HG03159 (cell line): ENCODE measurements at regions not wholly inside any gene's neighbourhood (a gene's known extent, or its start where the extent isn't known, plus 50 kb on each side); places are given as distances from the start of the nearest gene placed in this dataset.

Experiments
- ATAC-seq: cut with Tn5 transposase; IDR thresholded peaks from one replicate; pipeline ENCODE4 v1.9.1; 2021; ENCODE audit warnings: mild to moderate bottlenecking, moderate library complexity; ENCODE audit not compliant: unreplicated experiment

DNA sequence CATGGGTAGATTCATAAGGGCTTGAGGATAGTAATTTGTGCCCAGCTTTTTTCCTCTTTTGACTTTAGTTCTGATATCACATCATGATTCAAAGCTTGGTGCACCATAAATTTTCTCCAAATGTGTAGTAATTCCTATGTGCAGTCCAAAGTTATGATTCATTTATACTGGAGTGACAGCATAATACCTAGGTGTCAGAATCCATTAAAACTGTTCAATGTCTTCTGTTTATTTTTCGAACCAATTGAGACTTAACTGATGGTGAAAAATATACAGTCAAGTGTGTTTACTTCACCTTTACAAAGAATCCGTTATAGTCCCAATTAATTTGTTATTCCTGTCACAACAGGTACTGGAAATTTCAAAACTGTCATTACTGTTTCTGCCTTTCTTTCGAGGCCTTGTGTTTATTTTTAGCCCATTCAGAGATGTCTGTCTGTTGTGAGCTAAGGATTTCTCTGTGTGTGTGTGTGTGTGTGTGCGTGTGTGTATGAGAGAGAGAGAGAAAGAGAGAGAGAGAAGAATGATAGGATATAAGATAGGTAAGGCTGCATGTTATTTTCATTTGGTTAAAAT lies 389.7 kb upstream of the ATP5MC3 start:
- no peak for ATAC-seq

DNA sequence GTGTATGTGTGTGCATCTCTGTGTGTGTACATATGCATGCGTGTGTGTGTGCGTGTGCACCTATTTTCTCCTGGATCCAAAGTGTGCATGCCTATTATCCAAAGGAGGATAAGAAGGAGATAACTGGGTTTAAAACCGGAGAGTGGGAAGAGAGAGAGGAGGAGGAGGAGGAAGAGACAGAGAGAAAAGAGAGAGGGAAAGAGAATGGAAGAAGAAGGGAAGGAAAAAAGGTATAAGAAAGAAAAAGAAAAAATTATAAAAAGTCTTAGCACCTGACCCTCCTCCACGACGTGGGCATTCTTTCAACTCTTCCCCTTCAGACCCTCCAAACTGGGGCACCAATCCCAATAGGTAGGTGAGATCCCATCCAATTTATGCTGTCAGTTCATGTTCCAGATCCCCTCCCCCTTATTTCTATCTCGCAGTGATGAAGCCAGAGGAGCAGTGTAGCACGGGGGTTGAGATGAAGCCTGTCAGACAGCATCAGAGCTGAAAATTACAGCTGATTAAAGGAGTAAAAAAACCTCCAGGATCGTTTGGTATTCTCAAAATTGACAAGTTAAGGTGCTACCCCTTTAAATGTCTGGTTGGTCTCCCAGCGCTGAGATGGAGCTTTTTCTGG lies 386.7 kb upstream of the ATP5MC3 start:
- ATAC-seq, result no peak

DNA sequence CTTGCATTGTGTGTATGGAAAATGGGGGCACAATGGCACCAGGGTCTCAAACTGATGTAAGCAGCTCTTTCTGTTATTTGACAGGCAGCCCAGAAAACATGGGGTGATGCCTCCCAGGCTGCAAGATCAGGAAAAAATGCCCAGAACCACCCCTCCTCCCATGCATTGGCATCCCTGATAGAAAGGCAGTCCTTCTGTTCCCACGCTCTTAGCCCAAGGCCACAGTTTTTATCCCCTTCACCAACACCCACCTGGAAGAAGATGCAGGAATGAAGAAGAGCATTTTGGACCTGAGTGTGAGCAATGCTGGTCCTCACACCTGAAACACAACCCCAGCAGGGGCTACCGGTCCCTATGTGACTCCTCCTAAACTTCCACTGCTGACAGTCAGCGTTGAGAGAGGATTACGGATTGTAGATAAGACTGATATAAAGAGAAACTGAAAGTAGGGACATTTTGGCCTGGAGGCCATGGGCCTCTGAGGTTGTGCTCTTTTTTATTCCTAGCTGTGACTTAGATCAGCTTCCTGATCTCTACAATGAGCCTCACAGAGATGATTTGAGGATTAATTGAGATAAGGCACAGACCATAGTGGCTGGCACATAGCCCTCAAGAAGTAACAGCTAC lies 386.0 kb upstream of the ATP5MC3 start:
- no peak for ATAC-seq

DNA sequence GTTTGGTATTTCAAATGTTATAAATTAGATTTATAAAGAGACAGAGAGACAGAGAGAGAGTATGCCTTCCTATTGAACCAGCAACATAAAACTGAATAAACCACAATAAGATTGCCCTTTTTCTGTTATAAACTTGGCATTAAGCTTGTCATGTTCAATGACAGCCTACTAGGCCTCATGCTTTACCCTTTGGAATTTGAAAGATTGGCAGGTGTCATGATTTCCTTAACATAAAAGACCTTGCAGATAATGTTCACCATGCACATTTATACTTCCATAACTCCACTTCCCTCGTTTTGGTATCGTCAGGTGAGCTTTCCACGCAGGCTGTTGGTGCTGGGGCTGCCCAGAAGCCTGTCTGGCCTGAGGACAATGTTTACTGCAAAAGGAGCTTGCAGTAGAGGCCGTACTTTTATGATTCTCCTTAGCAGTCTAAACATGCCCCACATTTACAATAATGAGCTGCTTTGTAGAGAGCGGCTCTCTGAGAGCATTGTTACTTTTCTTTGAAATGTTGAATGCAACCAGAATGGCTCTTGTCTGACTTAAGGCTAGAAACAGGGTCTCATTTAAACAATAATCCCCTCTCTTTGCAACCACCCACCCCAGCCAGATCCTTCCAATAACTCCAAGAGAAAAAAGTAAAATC lies 379.1 kb upstream of the ATP5MC3 start:
- no peak for ATAC-seq

DNA sequence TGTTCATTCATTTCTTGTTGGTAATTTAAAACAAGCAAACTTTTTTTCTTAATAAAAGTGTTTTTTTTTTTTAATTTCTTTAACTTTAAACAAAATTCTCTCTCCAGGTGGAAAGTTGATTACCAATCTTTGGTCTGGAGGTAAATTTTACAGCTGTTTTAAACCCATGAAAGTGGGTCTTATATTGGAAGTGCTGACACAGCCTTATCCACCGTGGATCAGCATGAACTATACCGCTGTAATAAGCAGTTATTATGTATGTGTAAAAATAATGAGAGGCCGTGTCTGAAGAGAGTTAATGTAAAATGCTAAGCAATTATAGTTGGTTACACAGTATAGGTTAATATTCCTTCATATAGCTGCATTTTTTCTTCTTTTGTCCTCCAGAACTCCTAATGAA lies 378.1 kb upstream of the ATP5MC3 start:
- ATAC-seq, result no peak

DNA sequence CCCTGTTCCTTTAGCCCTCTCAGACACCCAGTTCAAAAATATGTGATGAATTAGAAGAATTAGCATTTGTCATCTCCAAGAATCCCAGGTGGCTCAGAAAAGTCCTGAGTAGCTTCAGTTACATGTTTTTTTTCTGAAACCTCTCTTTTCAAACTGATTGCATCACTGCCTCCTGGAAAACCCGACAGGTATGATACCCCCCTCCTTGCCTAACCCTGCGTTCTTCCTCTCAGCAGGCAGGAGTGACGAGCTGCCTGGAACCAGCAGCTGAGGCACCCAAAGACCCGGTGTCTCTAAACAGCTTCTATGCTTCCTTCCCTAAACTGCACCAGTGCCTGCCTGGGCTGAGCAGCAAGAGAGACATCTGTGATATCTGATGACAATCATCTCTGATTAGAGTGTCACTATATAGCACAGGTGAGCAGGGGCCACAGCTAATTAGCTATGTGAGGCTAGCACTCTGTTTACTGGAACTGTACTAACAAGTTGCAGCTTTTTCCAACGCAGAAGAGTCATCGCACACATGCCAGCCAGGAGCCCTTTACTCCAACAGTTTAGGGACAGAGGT lies 376.4 kb upstream of the ATP5MC3 start:
- ATAC-seq, result no peak

DNA sequence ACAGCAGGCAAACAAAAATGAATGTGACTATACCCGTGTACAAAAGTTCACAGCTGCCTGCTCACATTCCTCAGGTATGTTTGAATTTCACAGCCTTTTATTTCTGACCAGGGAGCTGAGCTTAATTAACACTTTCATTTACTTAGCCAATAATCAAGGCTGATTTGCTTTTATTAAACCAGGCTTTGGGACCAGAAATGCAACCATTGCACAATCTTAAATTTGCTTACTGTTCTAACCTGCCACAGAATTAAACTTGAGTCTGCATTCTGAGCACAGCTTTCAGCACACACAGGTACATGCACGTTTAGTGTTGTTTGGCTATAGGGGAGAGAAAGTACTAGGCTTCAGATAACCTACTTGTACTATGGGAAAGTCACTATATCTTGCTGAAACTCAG lies 372.4 kb upstream of the ATP5MC3 start:
- no peak for ATAC-seq

DNA sequence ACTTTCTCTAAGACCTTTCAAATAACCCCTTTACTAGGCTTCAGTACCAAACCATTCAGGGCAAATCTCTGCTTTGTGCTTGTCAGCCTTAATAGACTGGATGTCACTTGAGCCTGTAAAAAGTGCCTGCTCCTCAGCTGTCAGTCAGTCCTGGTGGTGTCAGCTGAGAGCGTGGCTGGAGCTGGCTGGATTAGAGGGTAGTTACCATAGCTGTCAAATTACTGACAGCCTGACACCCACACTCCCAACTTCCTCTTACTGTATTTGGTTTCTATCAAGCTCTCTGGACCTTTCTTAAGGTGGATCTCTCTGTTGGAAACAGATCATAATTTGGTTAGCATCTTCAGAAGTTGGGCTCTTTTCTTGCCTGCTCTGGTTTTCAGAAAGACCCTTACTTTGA lies 371.4 kb upstream of the ATP5MC3 start:
- ATAC-seq, result no peak

DNA sequence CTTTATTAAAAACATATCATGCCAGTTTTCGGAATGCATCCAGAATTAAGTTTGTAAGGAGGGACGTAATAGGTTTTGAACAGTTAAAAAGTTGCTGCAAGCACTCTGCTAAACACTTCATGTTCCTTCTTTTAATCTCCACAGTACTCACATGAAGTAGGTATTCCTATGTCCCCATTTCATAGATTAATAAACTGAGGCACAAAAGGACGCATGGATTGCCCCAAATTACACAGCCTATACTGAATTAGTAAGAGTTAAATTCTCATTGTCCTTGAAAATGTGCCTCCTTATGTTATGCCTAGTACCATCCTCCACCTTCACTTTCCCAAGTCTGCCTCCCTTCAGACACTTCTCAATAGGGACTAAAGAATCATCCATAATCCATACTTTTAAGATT lies 358.9 kb upstream of the ATP5MC3 start:
- no peak for ATAC-seq

DNA sequence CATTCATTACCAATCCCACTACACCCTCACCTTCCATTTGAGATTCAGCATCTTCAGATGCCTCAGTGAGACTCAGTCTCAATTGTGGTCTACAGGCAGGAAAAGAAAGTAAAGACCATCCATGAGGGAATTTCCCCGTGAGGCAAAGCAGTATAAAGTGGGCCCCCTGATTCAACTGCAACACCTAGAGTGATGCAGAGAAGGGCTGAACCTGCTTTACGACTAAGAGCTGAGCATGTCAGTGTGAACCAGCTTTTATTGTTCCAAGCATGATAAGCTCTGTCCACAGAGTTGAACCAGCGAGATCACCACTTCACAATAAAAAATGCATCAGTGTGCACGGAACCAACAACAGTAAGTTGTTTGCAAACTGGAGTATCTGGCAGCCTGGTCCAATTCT lies 357.6 kb upstream of the ATP5MC3 start:
- no peak for ATAC-seq

DNA sequence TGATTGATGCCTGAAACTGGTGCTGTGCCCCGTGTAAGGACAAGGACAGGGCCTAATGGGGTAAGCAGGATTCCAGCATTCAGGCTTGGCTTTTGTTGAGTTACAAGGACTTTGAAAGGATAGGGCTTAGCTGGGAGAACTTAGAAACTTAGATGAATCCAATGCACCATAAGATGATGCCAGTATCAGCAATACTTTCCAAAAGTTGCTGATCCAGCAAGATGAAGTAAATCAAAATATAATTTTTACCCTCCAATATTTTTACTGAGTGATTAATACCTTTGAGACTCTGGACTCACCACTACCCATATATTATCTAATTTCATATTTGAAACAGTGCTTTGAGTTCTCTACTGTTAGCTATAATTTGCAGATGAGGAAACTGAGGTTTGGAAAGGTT lies 354.5 kb upstream of the ATP5MC3 start:
- ATAC-seq, result no peak

DNA sequence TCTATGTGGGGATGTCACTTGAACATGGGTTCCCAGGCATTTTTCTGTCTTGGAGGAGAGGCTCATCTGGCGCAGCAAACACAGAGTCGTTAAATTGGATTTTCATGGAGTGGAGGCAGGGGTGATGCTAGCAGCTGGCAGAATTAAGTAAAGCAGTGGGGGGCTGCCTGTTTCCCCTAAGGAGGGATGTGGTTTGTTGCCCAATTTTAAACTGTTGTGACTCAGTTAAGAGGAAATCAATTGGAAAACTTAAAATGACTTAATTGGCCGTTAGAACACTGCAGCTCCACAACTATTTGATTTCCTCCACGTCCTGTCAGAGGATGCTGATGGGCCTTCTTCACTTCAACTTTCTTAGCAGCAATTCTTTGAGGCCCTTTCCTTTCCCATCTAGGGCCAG lies 354.1 kb upstream of the ATP5MC3 start:
- no peak for ATAC-seq

DNA sequence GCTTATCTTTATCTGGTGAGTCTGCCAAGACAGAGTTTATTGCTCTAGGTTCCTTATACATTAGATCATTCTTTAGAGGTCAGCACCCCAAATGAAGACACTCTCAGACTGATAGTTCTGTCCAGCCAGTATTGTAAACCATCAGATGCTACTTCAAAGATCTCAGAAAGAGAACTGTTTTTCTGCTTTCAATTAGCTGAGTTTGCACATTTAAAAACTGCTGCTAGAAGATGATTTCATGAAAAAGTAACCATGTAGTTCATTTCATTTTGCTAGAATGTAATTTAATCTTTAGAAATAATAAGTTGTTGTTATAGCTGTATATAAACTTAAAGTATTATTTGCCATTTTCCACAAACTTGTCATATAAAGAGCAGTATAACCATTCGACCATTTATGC lies 344.5 kb upstream of the ATP5MC3 start:
- no peak for ATAC-seq

DNA sequence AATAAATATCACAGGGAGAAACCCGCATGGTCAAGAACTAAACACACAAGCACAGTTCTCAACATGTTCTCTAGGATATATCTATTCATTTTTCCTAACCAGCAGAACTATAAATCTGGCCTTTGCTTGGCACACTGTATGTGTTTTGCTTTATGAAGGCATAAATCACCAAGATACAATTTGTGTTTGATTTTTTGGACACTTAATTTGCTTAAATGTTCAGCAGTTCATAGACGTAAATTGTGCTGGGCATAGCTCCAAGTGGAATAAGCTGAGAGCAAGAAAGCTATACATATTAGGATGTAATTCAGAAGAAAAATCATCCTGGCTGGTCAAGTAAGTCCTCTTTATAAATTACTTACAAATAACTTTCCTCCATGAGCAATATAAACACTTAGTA lies 341.5 kb upstream of the ATP5MC3 start:
- ATAC-seq, result no peak

DNA sequence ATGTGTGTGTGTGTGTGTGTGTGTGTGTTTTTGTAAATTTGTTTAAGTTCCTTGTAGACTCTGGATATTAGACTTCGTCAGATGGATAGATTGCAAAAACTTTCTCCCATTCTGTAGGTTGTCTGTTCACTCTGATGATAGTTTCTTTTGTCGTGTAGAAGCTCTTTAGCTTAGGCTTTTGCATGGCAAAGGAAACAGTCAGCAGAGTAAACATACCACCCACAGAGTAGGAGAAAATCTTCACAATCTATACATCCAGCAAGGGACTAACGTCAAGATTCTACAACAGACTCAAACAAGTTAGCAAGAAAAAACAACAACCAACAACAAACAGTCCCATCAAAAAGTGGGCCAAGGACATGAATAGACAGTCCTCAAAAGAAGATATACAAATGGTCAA lies 336.7 kb upstream of the ATP5MC3 start:
- no peak for ATAC-seq

DNA sequence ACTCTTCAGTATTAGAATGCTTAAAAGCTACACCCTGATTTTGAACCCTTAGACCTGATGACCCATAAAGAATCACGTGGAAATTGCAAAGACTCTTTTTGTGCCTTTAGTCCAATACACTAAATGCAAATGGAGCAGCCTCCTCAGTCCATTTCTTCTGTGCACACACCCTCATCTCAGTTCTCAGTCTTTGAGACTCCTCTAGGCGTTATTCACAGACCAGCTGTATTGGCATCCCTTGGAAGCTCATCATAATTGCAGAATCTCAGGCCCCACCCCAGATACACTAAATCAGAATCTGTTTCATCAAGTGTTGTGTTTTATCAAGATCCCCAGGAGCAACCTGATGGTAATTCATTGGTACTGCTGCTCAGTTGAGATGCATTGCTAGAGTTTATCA lies 335.0 kb upstream of the ATP5MC3 start:
- no peak for ATAC-seq

DNA sequence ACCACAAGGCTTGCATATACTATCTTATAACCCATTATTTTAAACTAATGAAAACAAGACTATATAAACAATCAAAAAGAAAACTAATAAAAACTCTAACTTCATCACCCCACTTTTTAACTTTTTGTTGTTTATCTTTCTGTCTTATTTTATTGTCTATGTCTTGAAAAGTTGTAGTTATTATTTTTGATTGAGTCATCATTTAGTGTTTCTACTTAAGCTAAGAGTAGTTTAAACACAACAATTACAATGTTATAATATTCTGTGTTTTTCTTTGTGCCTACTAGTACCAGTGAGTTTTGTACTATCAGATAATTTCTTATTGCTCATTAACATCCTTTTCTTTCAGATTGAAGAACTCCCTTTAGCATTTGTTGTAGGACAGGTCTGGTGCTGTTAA lies 318.7 kb upstream of the ATP5MC3 start:
- ATAC-seq, result no peak

DNA sequence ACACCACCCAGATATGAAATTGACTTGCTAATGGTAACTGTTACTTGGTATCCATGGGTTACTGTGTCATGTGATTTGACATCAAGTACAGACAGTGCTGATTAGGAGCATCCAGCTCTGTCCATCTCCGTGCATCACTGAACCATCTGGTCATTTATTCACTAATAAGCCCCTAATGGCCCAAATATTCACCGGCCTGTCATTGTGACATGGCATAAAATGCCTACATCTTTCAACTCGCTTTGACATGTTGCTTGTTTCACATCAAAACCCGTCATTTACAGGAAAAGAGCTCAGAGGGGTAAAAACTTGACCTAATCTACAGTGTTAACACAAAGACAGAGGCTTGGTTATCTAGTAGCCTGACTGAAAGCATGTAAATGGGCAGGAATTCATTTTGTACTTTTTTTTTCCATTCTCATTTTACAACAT lies 308.9 kb upstream of the ATP5MC3 start:
- ATAC-seq, result no peak

DNA sequence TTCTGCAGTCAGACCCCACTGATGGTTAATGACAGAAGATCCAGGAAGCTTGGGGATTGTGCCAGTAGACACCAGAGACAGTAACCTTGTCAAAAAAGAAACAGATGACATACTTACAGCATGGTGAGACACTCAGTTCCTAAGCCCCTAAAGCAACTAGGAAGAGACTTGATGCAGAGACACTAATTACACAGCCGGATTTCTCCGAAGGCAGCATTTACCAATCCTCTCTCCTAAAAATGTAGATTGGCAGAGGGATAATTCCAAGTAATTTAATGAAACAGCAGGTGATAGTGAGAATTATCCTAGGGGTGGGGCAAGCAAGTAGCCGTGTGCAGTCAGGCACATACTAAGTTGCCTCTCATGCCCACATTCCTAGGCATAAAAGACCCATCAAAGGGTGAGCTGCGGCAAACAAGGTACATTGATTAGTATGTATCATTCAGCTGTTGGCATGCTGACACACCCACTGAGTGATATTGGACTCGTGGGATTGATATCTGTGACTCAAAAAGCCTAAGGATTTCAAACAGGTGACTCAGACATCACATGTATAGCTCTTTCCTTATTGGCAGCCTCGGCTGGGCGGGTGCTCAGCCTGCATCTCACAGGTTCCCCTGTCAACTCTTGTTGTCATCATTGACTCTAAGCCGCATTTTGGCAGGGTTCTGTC lies 296.7 kb upstream of the ATP5MC3 start:
- ATAC-seq, result no peak

DNA sequence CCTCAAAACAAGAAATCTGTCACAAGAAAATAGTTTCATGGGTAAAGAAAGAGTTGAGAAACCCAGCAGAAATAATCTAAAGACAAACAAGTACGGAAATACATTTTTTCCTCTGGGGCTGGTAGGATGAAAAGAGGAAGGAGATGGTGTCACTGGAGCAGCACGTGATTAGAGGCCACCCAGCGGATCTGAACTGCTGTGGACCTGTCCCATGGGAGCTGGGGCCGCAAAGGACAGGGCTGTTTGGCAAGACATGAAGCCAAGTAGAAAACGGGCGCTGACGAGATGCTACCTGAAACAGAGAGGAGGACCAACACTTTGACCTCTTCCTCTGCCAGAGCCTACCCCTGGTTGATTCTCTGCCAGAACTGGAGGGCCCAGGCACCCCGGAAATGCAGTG lies 295.4 kb upstream of the ATP5MC3 start:
- no peak for ATAC-seq

DNA sequence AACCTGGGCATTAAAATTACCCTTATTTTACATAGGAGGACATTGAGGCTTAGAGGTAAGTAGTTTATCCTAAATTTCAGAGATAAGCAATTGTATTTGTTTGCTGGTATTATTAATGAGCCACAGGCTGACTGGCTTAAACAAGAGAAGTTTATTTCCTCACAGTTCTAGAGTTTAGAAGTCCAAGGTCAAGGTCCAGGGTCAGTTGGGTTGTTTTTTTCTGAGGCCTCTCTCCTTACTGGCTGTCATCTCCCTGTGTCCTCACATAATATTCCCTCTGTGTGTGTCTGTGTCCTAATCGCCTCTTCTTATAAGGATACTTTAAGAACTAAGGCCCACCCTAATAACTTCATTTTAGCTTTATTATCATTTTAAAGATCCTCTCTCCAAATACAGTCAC lies 294.9 kb upstream of the ATP5MC3 start:
- ATAC-seq, result no peak
